ENCODE measurements at regions not wholly inside any gene's neighbourhood (a gene's known extent, or its start where the extent isn't known, plus 50 kb on each side); places are given as distances from the start of the nearest gene placed in this dataset.

GRCh38 chr14:22265319-22266141 is 323.5 kb downstream of the DAD1 start:
- TF ChIP-seq POLR2AphosphoS5 (IDR thresholded peaks at IDR 0.05; ENCODE audit: low read depth, low read length) (no peak), RAD21 (IDR thresholded peaks at IDR 0.05 in 1 of 2, conservative IDR thresholded peaks at IDR 0.05 in 1 of 2; ENCODE audit: low read depth in 2 of 2, low read length in 2 of 2) (peak; percentile 31 to 41), MAX (IDR thresholded peaks at IDR 0.05) (no peak), EZH2 (IDR thresholded peaks at IDR 0.05; ENCODE audit: low read depth, low read length, severe bottlenecking) (no peak), CTCF (IDR thresholded peaks at IDR 0.05; ENCODE audit: control extremely low read depth in 1 of 3, insufficient read depth in 1 of 3, low read depth in 1 of 3, low read length in 3 of 3) (peak in 1 of 3 experiments; percentile 31; a peak in 2 of 4 replicates), ATF3 (IDR thresholded peaks at IDR 0.05; ENCODE audit: insufficient read depth, low read depth, low read length) (no peak), ZNF274 (IDR thresholded peaks at IDR 0.05; ENCODE audit: borderline replicate concordance, extremely low read depth, low read length) (no peak)
